K562 (cell line): ENCODE measurements at regions not wholly inside any gene's neighbourhood (a gene's known extent, or its start where the extent isn't known, plus 50 kb on each side); places are given as distances from the start of the nearest gene placed in this dataset.

Source experiments
- ATAC-seq: fragments of 200-7000 bp; cut with Tn5 transposase; 3 replicates; pipeline ENCODE4 v1.9.1; 2020; ENCODE audit warnings: moderate library complexity
- BruUV-seq: library from RNA; stranded (reverse); fragments of 400-500 nt; replicated peaks from 2 replicates; lab custom pipeline; 2021; lab: Mats Ljungman, UMichigan
- CTCF ChIA-PET: fragments of 300-600 bp; formaldehyde crosslinking; extraction: SDS; loops from one replicate; lab custom pipeline; 2021; ENCODE audit warnings: low intra/inter-chr PET ratio; lab: Yijun Ruan, JAX
- POLR2A ChIA-PET: fragments of 300-600, 350-650 bp; sonication (Branson Sonifier 250); formaldehyde crosslinking; extraction: SDS; loops from one replicate; lab custom pipeline; 2021; ENCODE audit warnings: antibody characterized with exemption, inconsistent platforms; lab: Yijun Ruan, JAX
- DNase-seq, 4 experiments: peaks; one replicate each; pipeline versions ENCODE4 v3.0.0 to v3.0.0-alpha.2; 2011 to 2018; ENCODE audit warnings: low spot score in 3 of 4, mixed read lengths in 3 of 4; ENCODE audit errors: extremely low read depth in 1 of 4
- FAIRE-seq: peaks from 2 replicates; lab custom pipeline; 2011; peaks lifted over from hg19 to GRCh38; lab: Jason Lieb, UNC
- H2AFZ ChIP-seq: 2 replicates; pipeline ENCODE4 v1.6.0; 2011; ENCODE audit warnings: low read depth, low read length, control low read depth, inconsistent platforms
- H3K27ac ChIP-seq: fragments of 200-600 bp; 3 replicates; pipeline ENCODE4 v1.8.0; 2011; ENCODE audit warnings: low read depth, mild to moderate bottlenecking, control low read depth, inconsistent platforms, low read length, moderate library complexity, mixed read lengths; ENCODE audit errors: extremely low read depth
- H3K27me3 ChIP-seq, 2 experiments: fragments of 300-600 bp in 1 of 2; 2 replicates in 1 of 2; 3 replicates in 1 of 2; pipeline versions ENCODE4 v1.6.0 to v1.8.0; 2011; ENCODE audit warnings: inconsistent platforms in 2 of 2, low read length in 2 of 2, mild to moderate bottlenecking in 1 of 2, mixed read lengths in 1 of 2, moderate library complexity in 1 of 2; ENCODE audit not compliant: control insufficient read depth in 2 of 2, insufficient read depth in 2 of 2
- H3K36me3 ChIP-seq: fragments of 300-600 bp; 3 replicates; pipeline ENCODE4 v1.8.0; 2011; ENCODE audit warnings: mild to moderate bottlenecking, low read length, inconsistent platforms; ENCODE audit not compliant: control insufficient read depth, insufficient read depth
- H3K4me1 ChIP-seq, 2 experiments: fragments of 200-600 bp in 1 of 2; replicated peaks in 1 of 2; 2 replicates in 1 of 2; 3 replicates in 1 of 2; pipeline versions ENCODE4 v1.5.1 to v1.8.0; 2011; ENCODE audit warnings: inconsistent platforms in 2 of 2, low read length in 2 of 2, mild to moderate bottlenecking in 1 of 2, mixed read lengths in 1 of 2, moderate library complexity in 1 of 2; ENCODE audit not compliant: control insufficient read depth in 2 of 2, insufficient read depth in 2 of 2
- H3K4me2 ChIP-seq: 2 replicates; pipeline ENCODE4 v1.6.1; 2011; ENCODE audit warnings: low read length, control low read depth, inconsistent platforms, mixed read lengths; ENCODE audit not compliant: insufficient read depth
- H3K4me3 ChIP-seq: fragments of 200-600 bp; sonication (generic), shearing (Covaris generic); 2 replicates; pipeline ENCODE4 v1.5.1; 2016; ENCODE audit warnings: control low read depth, inconsistent platforms
- H3K79me2 ChIP-seq: fragments of 200-600 bp; 3 replicates; pipeline ENCODE4 v1.8.0; 2011; ENCODE audit warnings: low read length, inconsistent platforms; ENCODE audit not compliant: control insufficient read depth, insufficient read depth
- H3K9ac ChIP-seq, 2 experiments: 2 replicates each; pipeline versions ENCODE4 v1.6.0 to v1.6.1; 2011; ENCODE audit warnings: low read depth in 2 of 2, low read length in 2 of 2, control low read depth in 1 of 2, inconsistent platforms in 1 of 2, mild to moderate bottlenecking in 1 of 2, mixed read lengths in 1 of 2; ENCODE audit not compliant: insufficient read depth in 1 of 2
- H3K9me1 ChIP-seq: one replicate; pipeline ENCODE4 v1.6.0; 2011; ENCODE audit warnings: inconsistent platforms, mild to moderate bottlenecking, low read length, moderate library complexity; ENCODE audit not compliant: control insufficient read depth, insufficient read depth
- H3K9me3 ChIP-seq: replicated peaks from 2 replicates; pipeline ENCODE4 v1.5.1; 2011; ENCODE audit warnings: low read depth, low read length, inconsistent platforms; ENCODE audit not compliant: control insufficient read depth, insufficient read depth
- H4K20me1 ChIP-seq: replicated peaks from 2 replicates; pipeline ENCODE4 v1.6.1; 2011; ENCODE audit warnings: low read length, inconsistent platforms, mixed read lengths; ENCODE audit not compliant: control insufficient read depth, insufficient read depth
- CXXC5 ChIP-seq: fragments of 250-450 bp; sonication (Bioruptor Pico); IDR thresholded peaks from 2 replicates; pipeline ENCODE4 v1.8.0; 2022; ENCODE audit warnings: inconsistent platforms, mild to moderate bottlenecking, moderate library complexity
- FOXK2 ChIP-seq, 2 experiments: fragments of 450-650 bp; IDR thresholded peaks in 1 of 2; conservative IDR thresholded peaks in 1 of 2; 2 replicates each; pipeline ENCODE4 v1.6.1; 2016; ENCODE audit warnings: low read depth in 2 of 2, mild to moderate bottlenecking in 1 of 2
- NFIC ChIP-seq: fragments of 450-650 bp; IDR thresholded peaks from 2 replicates; pipeline ENCODE4 v1.6.1; 2017; ENCODE audit warnings: mild to moderate bottlenecking, inconsistent platforms
- ZNF586 ChIP-seq: fragments of 450-650 bp; formaldehyde crosslinking; conservative IDR thresholded peaks from 2 replicates; pipeline ENCODE4 v1.4.0; 2020; ENCODE audit warnings: mild to moderate bottlenecking, moderate library complexity
- WGBS: fragments of 100-300 bp; shearing (Covaris generic); methylation state at CpG from one replicate; pipeline ENCODE4 v1.1.6; 2016; ENCODE audit warnings: low coverage, mixed read lengths; ENCODE audit not compliant: insufficient coverage; ENCODE audit errors: missing lambda C conversion rate; 5-methylcytosine and 5-hydroxymethylcytosine counted together
- in situ Hi-C: fragments of 300-500 bp; cut with MboI; formaldehyde crosslinking; loops from 4 replicates; pipeline ENCODE4 v1.15.0; 2018; ENCODE audit warnings: inconsistent platforms, mixed read lengths
- intact Hi-C: fragments of 100-400 bp; cut with micrococcal nuclease; formaldehyde crosslinking; loops from 2 replicates; pipeline ENCODE4 v1.14.2; 2022
- TF ChIP-seq, protein P1 (sequence below), 2 experiments: fragments of 450-650 bp; IDR thresholded peaks; 2 replicates each; pipeline ENCODE4 v1.6.1; 2016; ENCODE audit warnings: mild to moderate bottlenecking in 2 of 2, borderline replicate concordance in 1 of 2, low read depth in 1 of 2, moderate library complexity in 1 of 2

GRCh38 chr10:108427146-108427545, 1262.6 kb upstream of the SORCS1 start:
- H3K9me1 ChIP-seq: no peaks in the 10 kb centered on the region
- ATAC-seq: no peak
- FAIRE-seq: no peak
- no TSS peak for BruUV-seq
- H3K4me2 ChIP-seq: no peak overlapping the region
- intact Hi-C loops: no loop called here
- no peak overlapping the region for H2AFZ ChIP-seq
- H3K4me3 ChIP-seq: no peak overlapping the region
- ChIA-PET POLR2A (no interaction called here), CTCF (no interaction called here)
- H3K9ac ChIP-seq: no peak overlapping the region
- H3K27me3 ChIP-seq: no peaks in the 10 kb centered on the region
- 0% methylated on average over 3 of the region's 5 CpGs for WGBS
- no peaks in the 10 kb centered on the region for H3K9me3 ChIP-seq
- no peaks in the 10 kb centered on the region for H3K4me1 ChIP-seq
- H4K20me1 ChIP-seq: no peaks in the 10 kb centered on the region
- H3K79me2 ChIP-seq: no peaks in the 10 kb centered on the region
- H3K27ac ChIP-seq: no peak overlapping the region
- in situ Hi-C loops: no loop called here
- no peak for TF ChIP-seq ZNF586 (CRISPR knock-in tag)
- peak; percentile 55; the same call in 1 of the 2 replicates for TF ChIP-seq NFIC
- H3K36me3 ChIP-seq: no peaks in the 10 kb centered on the region
- no peak for DNase-seq

- DNase-seq: no peak
- no peak for FAIRE-seq
- no peaks in the 10 kb centered on the region for H3K27me3 ChIP-seq
- no peak overlapping the region for H2AFZ ChIP-seq
- no peaks in the 10 kb centered on the region for H3K36me3 ChIP-seq
- intact Hi-C loops (no loop called here), in situ Hi-C loops (no loop called here)
- H3K4me2 ChIP-seq: no peak overlapping the region
- no peak overlapping the region for H3K9ac ChIP-seq
- 0% methylated on average over 1 of the region's 1 CpG for WGBS
- H3K9me3 ChIP-seq: no peaks in the 10 kb centered on the region
- H3K4me3 ChIP-seq: no peak overlapping the region
- no peaks in the 10 kb centered on the region for H3K4me1 ChIP-seq
- ATAC-seq: no peak
- no TSS peak for BruUV-seq
- H3K79me2 ChIP-seq: no peaks in the 10 kb centered on the region
- no peak overlapping the region for H3K27ac ChIP-seq
- ChIA-PET CTCF (no interaction called here), POLR2A (interaction anchor here (0.6 kb wide), 1 partner anchor 138 kb away, joined by 3 read pairs; no protein-coding TSS in a partner anchor)
- H4K20me1 ChIP-seq: no peaks in the 10 kb centered on the region
- H3K9me1 ChIP-seq: no peaks in the 10 kb centered on the region
- TF ChIP-seq FOXK2 (conservative IDR thresholded peaks at IDR 0.05 in 1 of 2, IDR thresholded peaks at IDR 0.05 in 1 of 2; ENCODE audit: low read depth in 2 of 2): no peak
- TF ChIP-seq, protein P1, sequence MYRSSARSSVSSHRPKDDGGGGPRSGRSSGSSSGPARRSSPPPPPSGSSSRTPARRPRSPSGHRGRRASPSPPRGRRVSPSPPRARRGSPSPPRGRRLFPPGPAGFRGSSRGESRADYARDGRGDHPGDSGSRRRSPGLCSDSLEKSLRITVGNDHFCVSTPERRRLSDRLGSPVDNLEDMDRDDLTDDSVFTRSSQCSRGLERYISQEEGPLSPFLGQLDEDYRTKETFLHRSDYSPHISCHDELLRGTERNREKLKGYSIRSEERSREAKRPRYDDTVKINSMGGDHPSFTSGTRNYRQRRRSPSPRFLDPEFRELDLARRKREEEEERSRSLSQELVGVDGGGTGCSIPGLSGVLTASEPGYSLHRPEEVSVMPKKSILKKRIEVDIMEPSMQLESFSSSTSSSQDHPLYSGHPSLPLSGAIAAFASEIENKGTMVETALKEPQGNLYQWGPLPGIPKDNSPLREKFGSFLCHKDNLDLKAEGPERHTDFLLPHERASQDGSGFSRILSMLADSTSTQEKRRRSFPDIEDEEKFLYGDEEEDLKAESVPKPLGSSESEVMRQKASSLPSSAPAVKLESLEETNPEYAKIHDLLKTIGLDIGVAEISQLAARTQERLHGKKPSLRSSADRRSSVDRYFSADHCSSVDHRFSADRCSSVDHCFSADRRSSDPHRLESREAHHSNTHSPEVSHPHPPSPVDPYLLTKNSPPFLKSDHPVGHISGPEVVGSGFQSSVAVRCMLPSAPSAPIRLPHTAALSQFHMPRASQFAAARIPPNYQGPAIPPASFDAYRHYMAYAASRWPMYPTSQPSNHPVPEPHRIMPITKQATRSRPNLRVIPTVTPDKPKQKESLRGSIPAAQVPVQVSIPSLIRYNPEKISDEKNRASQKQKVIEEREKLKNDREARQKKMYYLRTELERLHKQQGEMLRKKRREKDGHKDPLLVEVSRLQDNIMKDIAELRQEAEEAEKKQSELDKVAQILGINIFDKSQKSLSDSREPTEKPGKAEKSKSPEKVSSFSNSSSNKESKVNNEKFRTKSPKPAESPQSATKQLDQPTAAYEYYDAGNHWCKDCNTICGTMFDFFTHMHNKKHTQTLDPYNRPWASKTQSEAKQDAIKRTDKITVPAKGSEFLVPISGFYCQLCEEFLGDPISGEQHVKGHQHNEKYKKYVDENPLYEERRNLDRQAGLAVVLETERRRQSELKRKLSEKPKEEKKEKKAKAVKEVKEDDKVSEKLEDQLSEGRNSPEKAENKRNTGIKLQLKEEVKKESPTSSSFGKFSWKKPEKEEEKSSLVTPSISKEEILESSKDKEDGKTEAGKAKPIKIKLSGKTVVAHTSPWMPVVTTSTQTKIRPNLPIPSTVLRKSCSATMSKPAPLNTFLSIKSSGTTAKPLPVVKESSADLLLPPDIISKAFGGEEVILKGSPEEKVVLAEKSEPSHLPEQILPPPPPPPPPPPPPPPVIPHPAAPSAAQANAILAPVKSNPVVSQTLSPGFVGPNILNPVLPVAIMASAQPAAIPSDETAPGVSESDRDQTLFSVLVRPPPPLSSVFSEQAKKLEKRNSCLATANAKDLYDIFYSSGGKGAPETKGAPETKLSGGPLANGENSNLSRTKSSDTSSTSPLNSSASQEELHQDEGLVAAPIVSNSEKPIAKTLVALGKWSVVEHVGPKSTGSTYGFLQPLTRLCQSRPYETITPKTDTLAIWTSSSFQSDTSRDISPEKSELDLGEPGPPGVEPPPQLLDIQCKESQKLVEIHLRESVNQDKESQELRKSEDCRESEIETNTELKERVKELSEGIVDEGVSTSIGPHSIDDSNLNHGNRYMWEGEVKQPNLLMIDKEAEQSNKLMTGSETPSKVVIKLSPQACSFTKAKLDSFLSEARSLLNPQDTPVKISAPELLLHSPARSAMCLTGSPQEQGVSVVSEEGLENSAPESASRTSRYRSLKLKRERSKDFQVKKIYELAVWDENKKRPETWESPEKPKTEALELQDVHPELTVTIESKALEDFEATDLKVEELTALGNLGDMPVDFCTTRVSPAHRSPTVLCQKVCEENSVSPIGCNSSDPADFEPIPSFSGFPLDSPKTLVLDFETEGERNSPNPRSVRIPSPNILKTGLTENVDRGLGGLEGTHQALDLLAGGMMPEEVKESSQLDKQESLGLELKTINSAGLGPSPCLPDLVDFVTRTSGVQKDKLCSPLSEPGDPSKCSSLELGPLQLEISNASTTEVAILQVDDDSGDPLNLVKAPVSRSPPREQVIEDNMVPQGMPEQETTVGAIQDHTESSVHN (IDR thresholded peaks at IDR 0.05; ENCODE audit: borderline replicate concordance in 1 of 2, low read depth in 1 of 2): no peak
- no peak for TF ChIP-seq CXXC5 (CRISPR knock-in tag)
These were observed 1260.9 kb upstream of the SORCS1 start for GRCh38 chr10:108425283-108425964.
